OCI-LY7 (cell line): ENCODE measurements at regions not wholly inside any gene's neighbourhood (a gene's known extent, or its start where the extent isn't known, plus 50 kb on each side); places are given as distances from the start of the nearest gene placed in this dataset.

Source experiments
- EZH2phosphoT487 ChIP-seq: fragments of 200-600 bp; sonication (generic); IDR thresholded peaks from 2 replicates; pipeline ENCODE4 v1.6.1; 2018; ENCODE audit warnings: low read depth, borderline replicate concordance, mild to moderate bottlenecking, mixed run types, antibody characterized with exemption, low read length, moderate library complexity, mixed read lengths
- TF ChIP-seq, protein P1 (sequence below): fragments of 200-600 bp; sonication (generic); conservative IDR thresholded peaks from 2 replicates; pipeline ENCODE4 v1.5.1; 2014; ENCODE audit warnings: mild to moderate bottlenecking, antibody characterized with exemption, low read length, moderate library complexity, mixed read lengths

DNA sequence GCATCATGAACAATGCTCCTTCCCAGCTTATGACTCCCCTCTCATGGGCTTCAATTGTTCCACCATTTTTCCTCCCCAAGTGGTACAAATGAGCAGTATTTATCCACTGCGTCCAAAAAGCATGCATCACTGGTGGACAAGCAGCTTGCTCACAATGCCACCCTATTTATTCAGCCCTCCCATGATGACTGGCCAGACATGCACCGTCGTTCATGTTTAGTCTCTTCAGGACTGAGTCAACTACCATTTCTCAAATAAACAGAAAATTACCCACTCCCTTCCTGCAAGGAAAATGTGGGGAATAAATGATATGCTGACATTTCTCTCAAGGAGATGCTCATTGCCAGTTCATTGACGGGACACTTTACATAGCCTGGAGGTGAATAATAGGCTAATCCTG, 300.4 kb downstream of the C6orf118 start:
- TF ChIP-seq, protein P1, sequence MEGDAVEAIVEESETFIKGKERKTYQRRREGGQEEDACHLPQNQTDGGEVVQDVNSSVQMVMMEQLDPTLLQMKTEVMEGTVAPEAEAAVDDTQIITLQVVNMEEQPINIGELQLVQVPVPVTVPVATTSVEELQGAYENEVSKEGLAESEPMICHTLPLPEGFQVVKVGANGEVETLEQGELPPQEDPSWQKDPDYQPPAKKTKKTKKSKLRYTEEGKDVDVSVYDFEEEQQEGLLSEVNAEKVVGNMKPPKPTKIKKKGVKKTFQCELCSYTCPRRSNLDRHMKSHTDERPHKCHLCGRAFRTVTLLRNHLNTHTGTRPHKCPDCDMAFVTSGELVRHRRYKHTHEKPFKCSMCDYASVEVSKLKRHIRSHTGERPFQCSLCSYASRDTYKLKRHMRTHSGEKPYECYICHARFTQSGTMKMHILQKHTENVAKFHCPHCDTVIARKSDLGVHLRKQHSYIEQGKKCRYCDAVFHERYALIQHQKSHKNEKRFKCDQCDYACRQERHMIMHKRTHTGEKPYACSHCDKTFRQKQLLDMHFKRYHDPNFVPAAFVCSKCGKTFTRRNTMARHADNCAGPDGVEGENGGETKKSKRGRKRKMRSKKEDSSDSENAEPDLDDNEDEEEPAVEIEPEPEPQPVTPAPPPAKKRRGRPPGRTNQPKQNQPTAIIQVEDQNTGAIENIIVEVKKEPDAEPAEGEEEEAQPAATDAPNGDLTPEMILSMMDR, result no peak
- no peak for TF ChIP-seq EZH2phosphoT487
